GM12878 (cell line): ENCODE measurements at regions not wholly inside any gene's neighbourhood (a gene's known extent, or its start where the extent isn't known, plus 50 kb on each side); places are given as distances from the start of the nearest gene placed in this dataset.

Source experiments
- ATAC-seq: fragments of 200-7000 bp; cut with Tn5 transposase; 3 replicates; pipeline ENCODE4 v1.9.1; 2020; ENCODE audit warnings: mild to moderate bottlenecking, moderate library complexity
- BruUV-seq: library from RNA; stranded (reverse); fragments of 400-500 nt; replicated peaks from 2 replicates; lab custom pipeline; 2021; lab: Mats Ljungman, UMichigan
- CTCF ChIA-PET: fragments of 300-600 bp; sonication (Branson Sonifier 250); formaldehyde crosslinking; extraction: SDS; loops from one replicate; lab custom pipeline; 2021; ENCODE audit warnings: inconsistent platforms; lab: Yijun Ruan, JAX
- POLR2A ChIA-PET: fragments of 350-600 bp; formaldehyde crosslinking; extraction: SDS; loops from one replicate; lab custom pipeline; 2021; ENCODE audit warnings: inconsistent platforms; lab: Charles Lee
- RAD21 ChIA-PET: fragments of 300-600 bp; sonication (Branson Sonifier 250); formaldehyde crosslinking; loops from one replicate; lab custom pipeline; 2023; ENCODE audit warnings: antibody characterized with exemption; ENCODE audit not compliant: unreplicated experiment; lab: Charles Lee
- SMC1A ChIA-PET: fragments of 300-600 bp; sonication (Branson Sonifier 250); formaldehyde crosslinking; loops from one replicate; lab custom pipeline; 2023; ENCODE audit not compliant: unreplicated experiment, uncharacterized antibody; lab: Charles Lee
- DNase-seq: peaks from one replicate; pipeline ENCODE4 v3.0.0-alpha.2; 2011; ENCODE audit warnings: low read depth, low spot score
- FAIRE-seq: peaks from 3 replicates; lab custom pipeline; 2011; peaks lifted over from hg19 to GRCh38; lab: Jason Lieb, UNC
- H2AFZ ChIP-seq: 2 replicates; pipeline ENCODE4 v1.6.0; 2011; ENCODE audit warnings: low read depth, low read length, control low read depth; ENCODE audit not compliant: control insufficient read depth
- H3K27ac ChIP-seq: 2 replicates; pipeline ENCODE4 v1.5.1; 2011; ENCODE audit warnings: control low read depth; ENCODE audit not compliant: control insufficient read depth, insufficient read depth
- H3K27me3 ChIP-seq, 2 experiments: replicated peaks in 1 of 2; 2 replicates each; pipeline versions ENCODE4 v1.6.0 to v1.6.1; 2011; ENCODE audit warnings: low read length in 1 of 2; ENCODE audit not compliant: control insufficient read depth in 2 of 2, insufficient read depth in 2 of 2
- H3K36me3 ChIP-seq, 2 experiments: 2 replicates each; pipeline ENCODE4 v1.5.1; 2011; ENCODE audit warnings: low read length in 1 of 2; ENCODE audit not compliant: control insufficient read depth in 2 of 2, insufficient read depth in 2 of 2
- H3K4me1 ChIP-seq: 2 replicates; pipeline ENCODE4 v1.6.1; 2011; ENCODE audit warnings: mild to moderate bottlenecking, low read length, moderate library complexity, mixed read lengths; ENCODE audit not compliant: control insufficient read depth, insufficient read depth
- H3K4me2 ChIP-seq: 2 replicates; pipeline ENCODE4 v1.6.0; 2011; ENCODE audit warnings: control low read depth; ENCODE audit not compliant: control insufficient read depth, insufficient read depth
- H3K4me3 ChIP-seq: fragments of 200-600 bp; sonication (generic); 2 replicates; pipeline ENCODE4 v1.5.1; 2016
- H3K79me2 ChIP-seq: 2 replicates; pipeline ENCODE4 v1.6.0; 2011; ENCODE audit warnings: low read length; ENCODE audit not compliant: control insufficient read depth, insufficient read depth
- H3K9ac ChIP-seq: 2 replicates; pipeline ENCODE4 v1.8.0; 2011; ENCODE audit warnings: low read length, control low read depth, mixed read lengths; ENCODE audit not compliant: control insufficient read depth, insufficient read depth
- H3K9me3 ChIP-seq: replicated peaks from 3 replicates; pipeline ENCODE4 v1.5.1; 2011; ENCODE audit warnings: mild to moderate bottlenecking, low read length; ENCODE audit not compliant: control insufficient read depth, insufficient read depth
- H4K20me1 ChIP-seq: 2 replicates; pipeline ENCODE4 v1.6.0; 2011; ENCODE audit not compliant: control insufficient read depth, insufficient read depth
- E2F4 ChIP-seq: IDR thresholded peaks from 2 replicates; pipeline ENCODE4 v1.6.1; 2012; ENCODE audit warnings: low read depth, low read length, improper control_type of control experiment
- GATAD2B ChIP-seq: fragments of 450-650 bp; conservative IDR thresholded peaks from 2 replicates; pipeline ENCODE4 v1.6.1; 2017; ENCODE audit warnings: low read depth, mild to moderate bottlenecking, moderate library complexity
- HSF1 ChIP-seq: fragments of 150-350 bp; IDR thresholded peaks from 2 replicates; pipeline ENCODE4 v1.6.1; 2014; ENCODE audit warnings: mild to moderate bottlenecking, low read depth, low read length
- MYC ChIP-seq: IDR thresholded peaks from 2 replicates; pipeline ENCODE4 v1.6.1; 2011; ENCODE audit warnings: mild to moderate bottlenecking, low read length, moderate library complexity, inconsistent platforms; ENCODE audit not compliant: insufficient read depth, insufficient replicate concordance, insufficient read length, severe bottlenecking
- WGBS: methylation state at CpG from one replicate; pipeline ENCODE4 v1.1.6; 2016; ENCODE audit warnings: low lambda C conversion rate; ENCODE audit not compliant: insufficient replicate concordance, insufficient coverage; ENCODE audit errors: missing lambda C conversion rate; 5-methylcytosine and 5-hydroxymethylcytosine counted together
- in situ Hi-C: fragments of 300-500 bp; cut with MboI; formaldehyde crosslinking; loops from 9 replicates; pipeline ENCODE4 v1.14.3; 2018; ENCODE audit warnings: mixed read lengths
- intact Hi-C: fragments of 100-400 bp; cut with micrococcal nuclease; formaldehyde crosslinking; loops from one replicate; pipeline ENCODE4 v1.14.2; 2022; ENCODE audit not compliant: unreplicated experiment
- TF ChIP-seq, protein P1 (sequence below): fragments of 450-650 bp; IDR thresholded peaks from 2 replicates; pipeline ENCODE4 v1.6.1; 2017; ENCODE audit warnings: borderline replicate concordance

DNA sequence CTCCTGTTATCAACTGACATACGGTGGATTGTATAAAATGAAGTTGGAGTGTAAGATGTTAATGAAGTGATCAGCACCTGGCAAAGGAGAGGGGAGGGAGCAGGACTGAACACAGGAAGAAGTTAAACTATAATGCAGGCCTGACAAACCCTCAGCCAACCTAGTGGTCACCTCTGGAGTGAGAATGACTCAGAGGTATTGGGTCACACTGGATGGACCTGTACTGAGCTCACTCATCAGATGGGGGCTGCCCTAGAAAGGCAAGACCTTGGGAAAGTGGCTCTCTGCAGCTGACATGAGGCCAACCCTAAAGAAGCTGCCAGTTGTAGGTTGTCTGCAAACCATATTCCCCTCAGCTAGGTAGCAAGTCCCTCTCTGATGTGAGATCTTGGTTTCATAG, 193.3 kb upstream of the HTR1E start:
- BruUV-seq: no TSS peak
- Histone ChIP-seq H3K36me3 (no peaks in the 10 kb centered on the region), H4K20me1 (no peaks in the 10 kb centered on the region), H3K27me3 (no peaks in the 10 kb centered on the region), H3K27ac (no peak overlapping the region), H3K4me2 (no peak overlapping the region), H3K4me3 (no peak overlapping the region), H3K9me3 (no peaks in the 10 kb centered on the region), H3K9ac (no peak overlapping the region), H3K79me2 (no peaks in the 10 kb centered on the region), H2AFZ (no peak overlapping the region), H3K4me1 (no peaks in the 10 kb centered on the region)
- RAD21 ChIA-PET: no interaction called here
- POLR2A ChIA-PET: no interaction called here
- TF ChIP-seq MYC (no peak), E2F4 (no peak), HSF1 (no peak), GATAD2B (no peak)
- TF ChIP-seq, protein P1, sequence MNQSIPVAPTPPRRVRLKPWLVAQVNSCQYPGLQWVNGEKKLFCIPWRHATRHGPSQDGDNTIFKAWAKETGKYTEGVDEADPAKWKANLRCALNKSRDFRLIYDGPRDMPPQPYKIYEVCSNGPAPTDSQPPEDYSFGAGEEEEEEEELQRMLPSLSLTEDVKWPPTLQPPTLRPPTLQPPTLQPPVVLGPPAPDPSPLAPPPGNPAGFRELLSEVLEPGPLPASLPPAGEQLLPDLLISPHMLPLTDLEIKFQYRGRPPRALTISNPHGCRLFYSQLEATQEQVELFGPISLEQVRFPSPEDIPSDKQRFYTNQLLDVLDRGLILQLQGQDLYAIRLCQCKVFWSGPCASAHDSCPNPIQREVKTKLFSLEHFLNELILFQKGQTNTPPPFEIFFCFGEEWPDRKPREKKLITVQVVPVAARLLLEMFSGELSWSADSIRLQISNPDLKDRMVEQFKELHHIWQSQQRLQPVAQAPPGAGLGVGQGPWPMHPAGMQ: no peak
- no peak for DNase-seq
- no peak for FAIRE-seq
- no peak for ATAC-seq
- intact Hi-C loops: no loop called here
- SMC1A ChIA-PET: interaction anchor here (0.6 kb wide), 1 partner anchor 16 kb away, joined by 3 read pairs; no protein-coding TSS in a partner anchor
- WGBS: 9% methylated on average over 1 of the region's 1 CpG
- CTCF ChIA-PET: no interaction called here
- in situ Hi-C loops: no loop called here
